HuH-7 (cell line): ENCODE measurements at regions not wholly inside any gene's neighbourhood (a gene's known extent, or its start where the extent isn't known, plus 50 kb on each side); places are given as distances from the start of the nearest gene placed in this dataset.
"Not testable (repeated sequence)": the region's sequence is repeated elsewhere in the genome, so short reads cannot be mapped to it uniquely, and the experiment has no call there.

Experiments
- DNase-seq: peaks from one replicate; pipeline ENCODE4 v3.0.0; 2011; ENCODE audit warnings: low spot score

DNA sequence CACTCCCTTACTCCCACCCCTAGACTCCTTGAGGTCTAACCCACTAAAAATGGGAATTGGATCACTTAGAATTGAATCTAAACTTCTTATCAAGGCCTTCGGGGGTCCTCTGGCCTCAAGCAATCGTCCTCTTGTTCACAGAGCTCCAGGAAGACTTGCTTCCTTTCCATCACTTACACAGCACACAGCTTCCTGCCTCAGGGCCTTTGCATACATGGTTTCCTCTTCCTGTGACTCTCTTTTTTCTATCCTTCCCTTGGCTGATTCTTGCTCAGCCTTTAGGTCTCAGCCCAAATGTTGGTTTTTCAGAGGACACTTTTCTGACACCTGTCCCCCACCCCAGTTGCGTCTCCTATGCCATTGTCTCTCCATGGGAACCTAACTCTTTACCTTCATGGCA, 50.0 kb upstream of the ALDH1B1 start:
- DNase-seq = no peak

DNA sequence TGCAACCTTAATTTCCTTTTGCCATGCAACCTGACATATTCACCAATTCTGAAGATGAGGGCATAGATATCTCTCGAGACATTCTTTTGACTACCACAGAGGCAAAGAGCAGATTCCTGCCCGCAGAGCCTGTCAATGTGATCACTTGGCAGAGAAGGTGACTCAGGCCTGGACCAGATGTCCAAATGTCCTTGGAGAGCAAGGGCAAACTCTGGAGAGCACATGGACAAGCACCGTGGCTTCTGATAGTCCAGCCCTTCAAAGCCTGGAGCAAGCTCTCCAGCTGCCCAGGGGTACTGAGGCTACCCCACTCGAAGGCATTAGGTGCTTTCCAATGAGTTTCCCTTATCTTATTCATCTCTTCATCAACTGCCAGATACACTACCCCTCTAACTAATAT, 50.4 kb upstream of the ALDH1B1 start:
- no peak for DNase-seq

DNA sequence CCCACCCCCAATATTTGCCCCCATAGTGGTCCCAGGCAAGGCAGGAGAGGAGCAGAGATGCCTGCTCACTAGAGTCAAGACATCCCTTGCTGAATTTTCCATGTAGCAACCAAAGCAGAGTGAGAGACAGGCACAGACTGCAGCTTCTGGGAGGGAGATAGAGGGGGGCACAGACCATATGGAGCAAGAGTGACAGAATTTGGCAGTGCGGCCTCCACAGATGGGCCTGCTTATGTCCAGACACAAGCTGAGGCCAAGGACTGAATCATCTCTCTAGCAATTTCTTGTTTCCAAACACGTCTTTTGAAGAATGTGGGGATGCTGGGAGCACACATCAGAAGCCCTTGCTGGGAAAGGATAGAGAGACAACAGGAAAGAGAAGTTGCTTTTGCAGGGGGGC, 53.0 kb upstream of the ALDH1B1 start:
- DNase-seq = no peak

DNA sequence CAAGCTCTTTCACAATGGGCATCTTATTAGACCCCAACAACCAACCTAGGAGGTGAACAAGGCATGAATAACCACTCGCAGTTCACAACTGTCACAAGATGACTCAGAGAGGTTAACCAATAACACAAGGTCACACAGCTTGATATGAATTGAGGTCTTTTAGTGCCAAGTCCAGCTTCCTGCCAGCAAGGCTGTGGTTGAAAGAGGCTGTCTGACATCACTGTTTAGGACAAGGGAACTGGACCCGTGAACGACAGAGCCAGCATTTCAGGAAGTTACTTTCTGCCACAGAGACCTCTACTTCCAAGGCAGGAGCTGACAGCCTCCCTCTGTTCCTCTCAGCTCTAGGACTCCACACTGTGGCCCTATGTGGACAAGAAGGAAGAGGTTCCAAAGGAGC, 53.4 kb upstream of the ALDH1B1 start:
- DNase-seq = no peak

DNA sequence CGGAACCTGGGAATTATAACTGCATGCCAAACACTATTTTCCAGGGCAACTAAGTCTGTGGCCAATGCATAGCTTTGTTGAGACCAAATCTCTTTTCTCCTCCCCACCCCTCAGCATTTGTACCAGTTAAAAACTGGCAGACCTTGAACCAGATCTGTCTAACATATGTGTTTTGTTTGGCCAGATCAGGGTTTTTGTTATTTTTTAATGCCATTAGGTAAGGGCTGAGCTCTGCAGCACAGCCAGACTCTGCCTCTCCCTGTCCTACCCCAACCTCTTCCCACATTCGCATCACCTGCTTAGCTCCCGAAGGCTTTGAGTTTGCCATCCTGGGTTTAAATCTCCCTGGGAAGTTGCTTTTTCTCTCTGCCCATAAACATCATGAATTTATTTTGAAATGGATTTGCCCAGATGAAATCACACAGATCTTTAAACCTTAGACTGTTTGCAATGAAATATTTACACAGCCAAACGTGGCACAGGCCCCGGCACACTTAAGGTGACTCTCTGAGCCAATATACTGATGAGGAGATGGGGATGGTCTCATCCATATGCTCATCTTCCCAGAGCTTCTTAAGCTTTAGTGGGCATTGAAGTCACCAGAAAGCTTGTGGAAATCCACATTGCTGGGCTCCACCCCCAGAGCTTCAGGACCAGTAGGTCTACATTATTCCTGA, 54.0 kb upstream of the ALDH1B1 start:
- DNase-seq = no peak

DNA sequence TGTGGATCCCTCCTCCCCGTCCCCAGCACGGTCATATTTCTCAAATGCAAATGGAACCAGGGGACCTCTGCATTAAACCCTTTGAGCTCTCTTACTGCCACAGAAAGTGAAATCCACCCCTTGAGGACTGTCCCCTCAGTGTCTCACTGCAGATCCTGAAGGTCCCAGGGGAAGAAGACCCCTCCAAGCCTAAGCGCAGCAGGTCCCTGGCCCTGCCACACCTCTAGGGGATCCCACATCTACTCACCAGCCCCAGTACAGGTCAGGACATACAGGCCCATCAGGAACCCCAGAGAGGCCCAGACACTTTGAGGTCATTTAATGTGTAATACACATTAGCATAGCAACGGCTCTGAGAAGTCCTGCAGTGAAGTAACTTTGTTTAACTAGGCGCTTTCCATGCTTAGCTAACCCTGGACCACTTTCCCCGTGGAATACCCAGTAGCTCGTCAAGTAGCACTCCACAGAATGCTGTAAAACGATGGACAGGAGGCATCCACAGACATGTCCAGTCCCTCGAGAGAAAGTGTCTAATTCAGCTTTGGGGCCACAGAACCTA, 54.7 kb upstream of the ALDH1B1 start:
- DNase-seq = no peak

DNA sequence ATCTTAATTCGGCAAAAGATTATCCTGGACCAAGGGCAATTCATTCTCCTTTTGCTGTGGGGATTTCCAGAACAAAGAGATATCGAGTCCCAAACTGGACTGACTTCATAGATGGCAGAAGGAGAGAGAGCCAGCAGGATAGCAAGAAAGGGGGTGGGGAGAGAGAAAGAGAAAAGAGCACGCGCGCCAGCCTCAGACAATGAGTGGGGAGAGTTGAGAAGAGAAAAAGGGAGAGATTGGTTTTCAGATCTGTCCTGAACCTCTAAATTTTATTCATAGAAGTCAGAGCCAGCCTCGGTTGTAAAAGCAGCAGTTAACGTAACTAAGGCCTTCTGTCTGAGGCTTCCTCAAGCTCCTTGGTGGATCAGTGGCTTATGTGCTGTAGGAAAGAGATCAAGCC, 55.3 kb upstream of the ALDH1B1 start:
- no peak for DNase-seq

DNA sequence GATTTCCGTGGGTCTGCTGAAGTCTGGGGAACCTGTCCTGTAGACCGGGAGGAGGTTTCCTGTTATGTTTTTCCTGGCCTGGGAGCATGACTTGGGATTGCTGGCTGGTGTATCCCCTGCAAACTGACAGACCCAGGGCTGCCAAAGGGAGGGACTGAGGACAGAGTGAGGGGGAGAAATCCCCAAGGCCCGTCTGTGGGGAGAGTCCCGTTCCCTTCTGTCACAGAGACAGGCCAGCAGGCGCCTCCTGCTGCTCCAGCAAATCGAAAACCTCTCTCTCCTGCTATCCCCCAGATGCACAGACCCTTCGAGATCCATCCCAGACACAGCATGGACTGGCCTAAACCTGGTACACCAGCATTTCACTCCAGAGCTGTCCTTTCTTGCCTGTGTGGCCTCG, 56.2 kb upstream of the ALDH1B1 start:
- no peak for DNase-seq

DNA sequence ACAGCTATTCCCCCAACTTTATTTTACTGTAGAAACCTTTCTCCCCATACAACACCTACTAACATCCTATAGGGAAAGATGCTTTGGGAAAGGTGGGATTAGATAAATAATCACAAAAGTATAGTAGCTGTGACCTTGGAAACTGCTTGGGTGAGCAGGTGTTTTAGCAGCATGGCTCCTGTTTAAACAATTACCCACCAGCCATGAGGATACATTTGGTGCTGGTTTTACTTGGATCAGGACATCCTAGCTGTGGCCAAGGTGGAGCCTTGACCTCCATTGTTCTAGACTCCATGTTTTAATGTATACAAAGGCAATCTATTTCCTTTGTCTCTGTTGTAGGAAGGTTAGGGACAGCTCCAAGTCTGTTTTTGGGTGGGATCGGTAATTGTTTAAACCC, 56.8 kb upstream of the ALDH1B1 start:
- no peak for DNase-seq

DNA sequence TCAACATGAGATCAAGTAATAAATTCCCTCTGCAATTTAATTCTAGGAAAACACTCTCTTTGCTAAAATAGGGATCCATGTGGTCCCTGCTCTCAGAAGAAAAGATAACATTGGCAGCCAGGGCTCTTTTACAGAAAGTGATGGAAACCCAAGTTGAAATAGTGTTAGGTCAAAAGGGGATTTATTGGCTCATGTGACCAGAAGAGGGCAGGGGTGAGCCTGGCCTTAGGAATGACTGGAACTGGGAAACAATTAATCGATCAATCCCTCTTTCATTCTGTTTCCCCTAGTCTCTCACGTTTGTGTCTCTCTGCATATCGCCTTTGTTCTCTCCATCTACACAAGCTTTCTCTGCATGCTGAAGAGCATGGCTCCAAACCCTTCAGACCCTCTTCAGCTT, 58.3 kb upstream of the ALDH1B1 start:
- peak; percentile 33 for DNase-seq

DNA sequence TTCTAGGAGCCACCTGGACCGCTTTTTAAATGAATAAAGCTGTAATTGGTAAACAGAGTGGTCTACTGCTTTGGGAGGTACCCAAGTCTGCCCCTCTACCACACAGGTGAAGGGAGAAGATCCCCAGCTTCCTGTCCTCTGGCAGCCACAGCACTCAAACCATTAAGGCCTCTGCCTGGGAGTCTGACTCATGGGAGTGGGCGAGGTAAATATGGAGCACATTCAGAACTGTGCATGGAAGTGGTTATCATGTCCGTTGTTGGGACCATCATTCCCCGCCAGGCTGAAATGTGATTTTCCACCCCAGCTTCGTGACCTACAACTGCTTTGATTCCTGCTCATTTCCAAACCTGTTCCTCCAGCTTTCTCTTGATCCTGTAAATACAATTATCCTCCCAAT, 59.5 kb upstream of the ALDH1B1 start:
- DNase-seq = no peak

DNA sequence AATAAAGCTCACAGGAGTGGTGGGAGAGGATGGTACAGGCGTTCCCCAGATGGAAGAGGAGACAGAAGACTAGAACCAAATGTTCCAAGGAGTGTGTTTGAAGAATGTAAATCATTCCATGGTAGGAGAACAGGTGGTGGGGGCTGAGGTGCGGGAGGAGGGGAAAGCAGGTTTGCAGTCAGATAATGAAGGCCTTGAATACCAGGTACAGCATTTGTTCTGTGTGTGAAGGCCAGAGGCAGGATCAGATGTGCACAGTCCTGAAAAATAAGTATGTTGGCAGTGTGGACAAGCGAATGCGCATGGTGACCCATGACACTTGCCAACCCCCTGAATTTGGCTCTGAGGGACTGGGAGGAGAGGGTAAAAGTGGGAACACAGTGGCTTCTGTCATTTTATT, 59.9 kb upstream of the ALDH1B1 start:
- DNase-seq = no peak

DNA sequence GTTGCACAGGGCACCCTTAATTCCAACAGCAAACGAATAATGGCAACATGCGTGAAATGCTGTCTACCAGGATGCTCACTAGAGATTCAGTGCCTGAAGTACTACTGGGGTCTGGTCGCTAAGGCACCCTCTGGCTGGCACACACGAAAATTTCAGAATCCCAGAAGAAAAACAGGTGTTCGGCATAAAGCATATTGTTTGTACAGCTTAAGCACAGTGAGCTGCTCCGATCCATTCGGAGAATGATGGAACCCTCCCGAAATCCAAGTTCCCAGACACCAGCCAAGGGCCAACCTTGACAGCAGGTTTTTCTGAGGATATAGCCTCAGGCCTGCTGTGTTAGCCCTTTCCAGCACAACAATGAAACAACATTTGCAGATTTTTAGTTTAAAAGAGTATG, 61.4 kb upstream of the ALDH1B1 start:
- no peak for DNase-seq

DNA sequence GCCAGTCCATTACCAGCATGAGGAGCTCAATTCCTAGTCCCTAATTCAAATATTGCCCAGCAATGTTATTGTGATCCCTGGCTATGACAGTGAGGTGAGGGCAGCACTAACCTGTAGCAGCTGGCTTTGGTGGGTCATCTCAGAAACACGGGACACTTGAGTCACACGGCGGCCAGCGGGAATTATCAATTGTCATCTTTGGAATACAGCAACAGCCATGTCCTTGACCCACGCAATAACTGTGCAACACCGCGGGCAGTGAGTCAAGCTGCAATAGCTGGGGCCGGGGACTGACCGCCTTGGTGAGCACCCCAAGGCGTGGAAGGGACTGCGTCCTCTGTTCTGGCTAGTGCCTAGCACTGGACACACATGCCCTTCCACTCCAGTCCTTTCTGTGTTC, 62.5 kb upstream of the ALDH1B1 start:
- no peak for DNase-seq

DNA sequence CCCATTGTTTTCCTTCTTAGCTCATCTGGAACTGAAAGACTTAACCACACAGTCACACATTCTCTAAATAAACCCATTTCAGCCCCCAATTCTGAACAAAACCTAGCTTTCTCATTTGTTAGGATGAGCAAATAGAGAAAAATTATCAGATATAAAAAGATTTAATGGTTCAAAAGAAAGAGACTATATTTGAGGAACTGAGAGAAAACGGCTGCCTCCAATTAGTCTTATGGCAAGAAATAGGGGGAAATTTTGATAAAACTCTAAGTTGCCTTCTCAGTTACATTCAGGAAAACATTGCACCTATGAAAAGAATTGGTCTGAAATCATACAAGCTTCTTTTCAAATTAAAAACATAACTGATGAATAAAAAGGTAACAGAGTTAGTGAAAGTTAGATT, 63.7 kb upstream of the ALDH1B1 start:
- DNase-seq = no peak

DNA sequence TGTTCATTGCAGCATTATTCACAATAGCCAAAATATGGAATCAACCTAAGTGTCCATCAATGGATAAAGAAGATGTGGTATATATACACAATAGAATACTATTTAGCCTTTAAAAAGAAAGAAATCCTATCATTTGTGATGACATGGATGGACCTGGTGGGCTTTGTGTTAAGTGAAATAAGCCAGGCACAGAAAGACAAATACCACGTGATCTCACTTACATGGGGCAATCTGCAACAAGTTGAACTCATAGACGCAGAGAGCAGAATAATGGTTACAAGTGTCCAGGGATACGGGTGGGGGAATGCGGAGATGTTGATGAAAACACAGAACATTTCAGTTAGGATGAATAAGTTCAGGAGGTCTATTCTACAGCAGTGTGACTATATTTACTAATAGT, 66.4 kb upstream of the ALDH1B1 start:
- no peak for DNase-seq

DNA sequence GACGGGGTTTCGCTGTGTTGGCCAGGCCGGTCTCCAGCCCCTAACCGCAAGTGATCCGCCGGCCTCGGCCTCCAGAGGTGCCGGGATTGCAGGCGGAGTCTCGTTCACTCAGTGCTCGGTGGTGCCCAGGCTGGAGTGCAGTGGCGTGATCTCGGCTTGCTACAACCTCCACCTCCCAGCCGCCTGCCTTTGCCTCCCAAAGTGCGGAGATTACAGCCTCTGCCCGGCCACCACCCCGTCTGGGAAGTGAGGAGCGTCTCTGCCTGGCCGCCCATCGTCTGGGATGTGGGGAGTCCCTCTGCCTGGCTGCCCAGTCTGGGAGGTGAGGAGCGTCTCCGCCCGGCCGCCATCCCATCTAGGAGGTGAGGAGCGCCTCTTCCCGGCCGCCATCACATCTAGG, 68.3 kb upstream of the ALDH1B1 start:
- DNase-seq = not testable (repeated sequence)

DNA sequence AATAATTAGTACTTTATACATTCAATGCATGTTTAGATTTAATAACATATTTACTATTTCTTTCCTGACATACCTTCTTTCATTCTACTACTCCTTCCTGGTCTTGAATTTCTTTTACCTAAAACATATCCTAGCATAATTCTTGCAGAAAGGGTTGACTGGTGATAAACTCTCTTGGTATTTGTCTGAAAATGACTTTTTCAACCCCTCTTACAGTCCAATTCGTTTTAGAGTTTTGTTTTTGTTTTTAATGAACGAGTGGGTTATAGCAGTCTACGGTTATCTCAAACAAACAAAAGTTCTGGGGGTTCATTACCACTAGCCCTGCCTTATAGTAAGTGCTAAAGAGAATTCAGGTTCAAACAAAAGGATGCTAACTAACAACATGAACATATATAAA, 69.6 kb upstream of the ALDH1B1 start:
- DNase-seq = no peak

DNA sequence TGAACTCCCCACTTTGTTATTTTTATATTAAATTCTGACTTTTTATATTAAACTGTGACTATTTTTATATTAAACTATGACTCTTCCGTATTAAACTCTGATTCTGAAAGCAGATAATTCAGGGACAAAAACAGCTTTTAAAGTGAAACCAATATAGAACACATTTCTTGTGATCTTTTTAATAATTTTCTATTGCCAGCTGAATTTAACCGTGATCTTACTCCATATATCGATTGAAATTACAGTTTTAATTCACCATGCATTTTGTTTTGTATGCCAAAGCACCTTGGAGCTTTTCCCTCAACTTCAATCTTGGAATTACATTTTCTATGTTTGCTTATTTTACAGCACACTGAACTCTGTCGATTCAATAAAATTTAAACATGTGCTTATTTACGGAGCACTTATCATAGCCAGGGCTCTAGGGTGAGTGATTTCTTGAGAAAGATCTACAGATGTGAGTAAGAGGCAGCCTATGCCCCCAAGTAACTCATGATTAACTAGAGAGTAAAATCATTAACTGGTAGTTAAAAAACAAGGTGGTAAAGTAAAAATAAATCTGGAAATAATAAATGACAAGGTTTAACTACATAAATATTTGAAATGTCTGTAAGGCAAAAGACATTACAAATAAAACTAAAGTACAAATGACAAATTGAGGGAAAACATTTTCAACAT, 72.9 kb upstream of the ALDH1B1 start:
- no peak for DNase-seq

DNA sequence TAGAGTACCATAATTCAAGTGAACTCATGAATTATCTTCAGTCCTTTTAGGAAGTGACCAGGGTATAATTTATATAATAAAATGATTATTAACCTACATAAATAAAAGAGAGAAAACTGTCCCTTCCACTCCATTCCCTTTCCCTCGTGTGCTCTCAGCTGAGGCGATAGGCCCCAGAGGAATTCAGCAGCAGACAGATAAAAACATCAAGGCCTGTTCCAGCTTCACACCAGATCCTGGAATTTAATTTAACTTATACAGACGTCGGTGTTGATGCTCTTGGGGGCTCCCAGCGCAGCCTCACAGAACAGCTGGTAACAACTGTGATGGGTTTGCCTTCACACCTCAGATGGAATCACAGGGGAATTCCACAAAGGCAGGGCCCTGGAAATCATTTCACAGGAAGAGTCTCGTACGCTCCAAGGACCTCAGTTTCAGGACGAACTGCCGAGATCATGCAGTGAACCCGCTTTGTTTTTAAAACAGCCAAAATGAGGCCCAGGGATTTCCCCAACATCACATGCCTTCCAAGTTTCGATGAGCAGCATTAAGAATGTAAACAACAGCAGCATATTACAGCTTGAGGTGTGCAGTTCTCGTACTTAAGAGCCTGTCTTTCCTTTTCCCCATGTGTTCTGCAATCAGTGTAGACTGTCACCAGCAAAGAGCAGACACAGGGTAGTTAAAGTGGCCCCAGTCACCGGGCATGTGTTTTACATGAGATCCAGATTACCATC, 73.6 kb upstream of the ALDH1B1 start:
- DNase-seq = no peak

DNA sequence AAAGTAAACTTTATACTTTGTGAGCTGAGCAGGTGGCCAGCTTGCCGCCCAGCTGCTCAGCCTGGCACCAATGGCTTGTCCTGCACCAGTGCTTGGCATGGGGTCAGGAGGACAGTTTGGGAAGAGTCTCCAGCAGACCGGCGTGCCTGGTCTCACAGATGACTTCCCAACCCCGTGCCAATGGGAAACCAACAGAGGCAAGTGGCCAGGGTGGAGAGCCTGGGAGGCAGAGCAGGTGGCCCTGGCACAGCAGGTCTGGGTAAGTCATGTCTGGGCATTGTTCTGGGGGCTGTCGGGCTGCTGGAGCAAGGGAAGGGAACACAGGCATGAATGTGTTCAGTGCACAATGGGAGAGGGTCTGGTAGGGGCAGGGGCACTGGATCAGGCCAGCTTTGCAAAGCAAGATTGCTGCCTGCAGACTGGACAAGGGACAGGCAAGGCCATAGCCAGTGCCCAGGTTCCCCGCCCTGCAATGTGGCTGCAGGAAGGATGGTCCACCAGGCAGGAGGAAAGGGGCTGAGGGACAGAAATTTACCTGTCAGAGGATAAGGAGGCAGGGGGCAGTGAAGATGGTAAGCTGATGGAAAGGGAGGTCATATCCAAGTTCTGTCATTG, 76.2 kb upstream of the ALDH1B1 start:
- DNase-seq = no peak

DNA sequence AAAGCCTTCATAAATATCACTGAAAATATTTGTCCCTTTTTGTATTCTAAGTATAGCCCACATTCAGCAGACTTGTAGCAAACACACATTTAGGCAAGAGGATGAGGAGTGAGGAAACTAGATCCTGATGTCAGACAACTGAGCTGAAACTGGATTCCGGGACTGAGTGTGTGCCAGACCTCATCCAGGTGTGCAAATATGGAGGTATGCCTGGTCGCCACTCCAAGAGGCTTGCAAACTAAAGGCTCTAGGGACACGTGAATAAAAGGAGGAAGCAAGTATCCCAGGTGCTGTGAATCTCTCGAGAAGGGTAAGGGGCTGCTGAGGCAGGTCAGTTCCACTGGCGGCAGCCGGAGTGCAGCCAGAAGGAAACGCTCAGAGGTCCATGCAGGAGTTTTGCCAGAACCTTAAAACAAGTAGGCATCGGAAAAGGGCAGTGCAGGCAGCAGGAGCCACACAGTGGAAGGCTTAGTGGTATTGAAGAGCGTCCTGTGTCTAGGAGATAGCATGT, 77.4 kb upstream of the ALDH1B1 start:
- no peak for DNase-seq

DNA sequence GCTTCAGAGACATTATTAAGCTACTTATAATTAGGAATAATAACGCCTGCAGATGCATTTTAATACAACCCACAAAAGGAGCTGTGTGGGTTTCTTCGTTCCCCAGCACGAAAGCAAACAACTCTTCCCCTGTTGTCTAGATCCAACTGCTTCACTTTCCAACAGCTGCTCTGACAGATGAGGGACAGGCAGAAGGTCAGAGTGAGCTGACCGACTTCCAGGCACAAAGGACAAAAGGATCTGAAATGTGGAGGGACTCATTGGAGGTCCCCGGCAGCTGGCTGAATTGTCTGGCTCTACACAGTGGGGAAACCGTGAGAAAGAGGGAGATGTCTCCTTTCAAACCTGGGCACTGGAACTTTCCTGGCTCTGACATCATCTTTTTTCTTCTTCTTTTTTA, 79.1 kb upstream of the ALDH1B1 start:
- no peak for DNase-seq
